ENCODE measurements at regions not wholly inside any gene's neighbourhood (a gene's known extent, or its start where the extent isn't known, plus 50 kb on each side); places are given as distances from the start of the nearest gene placed in this dataset.

- H3K9me3 ChIP-seq (ENCODE audit: control insufficient read depth, insufficient read depth, low read depth, low read length) = no peaks in the 10 kb centered on the region
Observed at GRCh38 chr6:133710826-133711225, 178.1 kb upstream of the TCF21 start.

DNA sequence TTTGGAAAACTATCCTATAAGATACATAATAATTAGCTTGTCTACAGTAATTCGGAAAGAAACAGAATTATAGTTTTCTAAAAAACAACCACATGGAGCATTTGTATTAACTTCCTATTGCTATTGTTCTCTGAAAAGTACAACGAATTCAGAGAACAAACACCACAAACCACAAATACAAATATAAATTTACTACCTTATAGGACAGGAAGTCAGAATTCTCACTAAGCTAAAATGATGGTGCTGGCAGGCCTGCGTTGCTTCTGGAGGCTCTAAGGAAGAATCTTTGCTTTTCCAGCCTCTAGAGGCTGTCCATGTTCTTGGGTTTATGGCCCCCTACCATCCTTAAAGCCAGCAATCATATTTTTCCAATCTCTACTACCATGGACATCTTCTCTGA is 173.6 kb upstream of the TCF21 start:
- Histone ChIP-seq H2AFZ (ENCODE audit: low read length) (no peak overlapping the region), H3K79me2 (ENCODE audit: control insufficient read depth, insufficient read depth, low read length) (no peaks in the 10 kb centered on the region), H3K36me3 (ENCODE audit: control insufficient read depth, insufficient read depth, low read length) (no peaks in the 10 kb centered on the region), H3K4me2 (ENCODE audit: extremely low read depth, insufficient read depth, low read length) (no peak overlapping the region), H4K20me1 (ENCODE audit: control insufficient read depth, extremely low read depth, insufficient read depth, low read length) (no peaks in the 10 kb centered on the region), H3K9me3 (ENCODE audit: control insufficient read depth, insufficient read depth, low read depth, low read length) (no peaks in the 10 kb centered on the region), H3K4me3 (replicated peaks in 1 of 4; ENCODE audit: control extremely low read depth in 1 of 4, insufficient read depth in 1 of 4, low read depth in 3 of 4, low read length in 4 of 4) (no peak overlapping the region), H3K27me3 (ENCODE audit: control insufficient read depth, insufficient read depth, low read length) (no peaks in the 10 kb centered on the region), H3K4me1 (ENCODE audit: control insufficient read depth, extremely low read depth, insufficient read depth, low read length) (no peaks in the 10 kb centered on the region), H3K27ac (ENCODE audit: insufficient read depth, low read length) (no peak overlapping the region), H3K9ac (ENCODE audit: insufficient read depth, low read length) (no peak overlapping the region)
- DNase-seq (ENCODE audit: low read depth in 2 of 2) = no peak
- TF ChIP-seq EZH2 (IDR thresholded peaks at IDR 0.05; ENCODE audit: low read length, missing control alignments) (no peak), CTCF (conservative IDR thresholded peaks at IDR 0.05 in 1 of 2, IDR thresholded peaks at IDR 0.05 in 1 of 2; ENCODE audit: low read depth in 1 of 2, low read length in 2 of 2) (no peak)

More at GRCh38 chr6:133710826-133711225, 178.1 kb upstream of the TCF21 start:
- DNase-seq (ENCODE audit: low read depth in 2 of 2) = no peak
- Histone ChIP-seq H3K4me3 (replicated peaks in 1 of 4; ENCODE audit: control extremely low read depth in 1 of 4, insufficient read depth in 1 of 4, low read depth in 3 of 4, low read length in 4 of 4) (no peak overlapping the region), H3K36me3 (ENCODE audit: control insufficient read depth, insufficient read depth, low read length) (no peaks in the 10 kb centered on the region), H3K4me2 (ENCODE audit: extremely low read depth, insufficient read depth, low read length) (no peak overlapping the region), H3K79me2 (ENCODE audit: control insufficient read depth, insufficient read depth, low read length) (no peaks in the 10 kb centered on the region), H4K20me1 (ENCODE audit: control insufficient read depth, extremely low read depth, insufficient read depth, low read length) (no peaks in the 10 kb centered on the region), H3K27me3 (ENCODE audit: control insufficient read depth, insufficient read depth, low read length) (no peaks in the 10 kb centered on the region), H3K4me1 (ENCODE audit: control insufficient read depth, extremely low read depth, insufficient read depth, low read length) (peaks cover 4% of the 10 kb centered on the region), H3K9ac (ENCODE audit: insufficient read depth, low read length) (no peak overlapping the region), H3K27ac (ENCODE audit: insufficient read depth, low read length) (no peak overlapping the region), H2AFZ (ENCODE audit: low read length) (no peak overlapping the region)
- TF ChIP-seq CTCF (conservative IDR thresholded peaks at IDR 0.05 in 1 of 2, IDR thresholded peaks at IDR 0.05 in 1 of 2; ENCODE audit: low read depth in 1 of 2, low read length in 2 of 2) (no peak), EZH2 (IDR thresholded peaks at IDR 0.05; ENCODE audit: low read length, missing control alignments) (no peak)

DNA sequence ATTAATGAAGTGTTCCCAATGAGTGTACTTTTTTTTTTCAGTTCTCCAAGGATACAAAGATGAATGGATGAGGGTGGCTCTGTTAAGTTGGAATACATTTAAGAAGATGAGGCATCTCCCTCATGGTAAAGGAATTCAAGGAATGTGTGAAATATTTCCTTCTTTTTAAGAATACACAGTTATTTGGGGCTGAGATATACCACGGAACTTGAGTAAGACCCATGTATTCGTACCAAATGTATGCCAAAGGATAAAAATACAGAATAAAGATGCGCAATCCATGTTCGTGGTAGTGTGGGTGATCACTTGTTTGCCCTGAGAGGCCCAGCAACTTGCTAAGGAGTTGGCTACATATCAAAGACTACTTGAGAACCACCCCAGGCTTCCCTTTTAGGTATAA is 164.2 kb upstream of the TCF21 start:
- H3K36me3 ChIP-seq (ENCODE audit: control insufficient read depth, insufficient read depth, low read length) = no peaks in the 10 kb centered on the region
- H3K27ac ChIP-seq (ENCODE audit: insufficient read depth, low read length) = no peak overlapping the region
- H3K9ac ChIP-seq (ENCODE audit: insufficient read depth, low read length) = no peak overlapping the region
- DNase-seq (ENCODE audit: low read depth in 2 of 2) = peak in 1 of 2 donors; percentile 71
- TF ChIP-seq EZH2 (IDR thresholded peaks at IDR 0.05; ENCODE audit: low read length, missing control alignments) (no peak), CTCF (conservative IDR thresholded peaks at IDR 0.05 in 1 of 2, IDR thresholded peaks at IDR 0.05 in 1 of 2; ENCODE audit: low read depth in 1 of 2, low read length in 2 of 2) (no peak)
- peak overlapping the region; percentile 31 for H2AFZ ChIP-seq (ENCODE audit: low read length)
- H3K4me2 ChIP-seq (ENCODE audit: extremely low read depth, insufficient read depth, low read length) = no peak overlapping the region
- H3K4me1 ChIP-seq (ENCODE audit: control insufficient read depth, extremely low read depth, insufficient read depth, low read length) = no peaks in the 10 kb centered on the region
- no peaks in the 10 kb centered on the region for H3K27me3 ChIP-seq (ENCODE audit: control insufficient read depth, insufficient read depth, low read length)
- H3K79me2 ChIP-seq (ENCODE audit: control insufficient read depth, insufficient read depth, low read length) = no peaks in the 10 kb centered on the region
- no peak overlapping the region for H3K4me3 ChIP-seq (replicated peaks in 1 of 4; ENCODE audit: control extremely low read depth in 1 of 4, insufficient read depth in 1 of 4, low read depth in 3 of 4, low read length in 4 of 4)
- no peaks in the 10 kb centered on the region for H4K20me1 ChIP-seq (ENCODE audit: control insufficient read depth, extremely low read depth, insufficient read depth, low read length)
- no peaks in the 10 kb centered on the region for H3K9me3 ChIP-seq (ENCODE audit: control insufficient read depth, insufficient read depth, low read depth, low read length)

Data from fibroblast of lung (primary cell).